ENCODE measurements at regions not wholly inside any gene's neighbourhood (a gene's known extent, or its start where the extent isn't known, plus 50 kb on each side); places are given as distances from the start of the nearest gene placed in this dataset.
"Not testable (repeated sequence)": the region's sequence is repeated elsewhere in the genome, so short reads cannot be mapped to it uniquely, and the experiment has no call there.

DNA sequence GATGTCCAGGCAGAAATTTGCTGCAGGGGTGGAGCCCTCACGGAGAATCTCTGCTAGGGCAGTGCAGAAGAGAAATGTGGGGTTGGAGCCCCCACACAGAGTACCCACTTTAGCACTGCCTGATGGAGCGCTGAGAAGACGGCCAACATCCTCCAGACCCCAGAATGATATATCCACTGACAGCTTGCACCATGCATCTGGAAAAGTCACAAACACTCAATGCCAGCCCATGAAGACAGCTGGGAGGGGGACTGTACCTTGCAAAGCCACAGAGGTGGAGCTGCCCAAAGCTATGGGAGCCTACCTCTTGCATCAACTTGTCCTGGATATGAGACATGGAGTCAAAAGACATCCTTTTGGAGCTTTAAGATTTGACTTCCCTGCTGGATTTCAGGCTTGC lies 426.3 kb upstream of the FAM174A start:
- DNase-seq (ENCODE audit: extremely low read depth, low read depth): no peak
- TF ChIP-seq, protein P1, sequence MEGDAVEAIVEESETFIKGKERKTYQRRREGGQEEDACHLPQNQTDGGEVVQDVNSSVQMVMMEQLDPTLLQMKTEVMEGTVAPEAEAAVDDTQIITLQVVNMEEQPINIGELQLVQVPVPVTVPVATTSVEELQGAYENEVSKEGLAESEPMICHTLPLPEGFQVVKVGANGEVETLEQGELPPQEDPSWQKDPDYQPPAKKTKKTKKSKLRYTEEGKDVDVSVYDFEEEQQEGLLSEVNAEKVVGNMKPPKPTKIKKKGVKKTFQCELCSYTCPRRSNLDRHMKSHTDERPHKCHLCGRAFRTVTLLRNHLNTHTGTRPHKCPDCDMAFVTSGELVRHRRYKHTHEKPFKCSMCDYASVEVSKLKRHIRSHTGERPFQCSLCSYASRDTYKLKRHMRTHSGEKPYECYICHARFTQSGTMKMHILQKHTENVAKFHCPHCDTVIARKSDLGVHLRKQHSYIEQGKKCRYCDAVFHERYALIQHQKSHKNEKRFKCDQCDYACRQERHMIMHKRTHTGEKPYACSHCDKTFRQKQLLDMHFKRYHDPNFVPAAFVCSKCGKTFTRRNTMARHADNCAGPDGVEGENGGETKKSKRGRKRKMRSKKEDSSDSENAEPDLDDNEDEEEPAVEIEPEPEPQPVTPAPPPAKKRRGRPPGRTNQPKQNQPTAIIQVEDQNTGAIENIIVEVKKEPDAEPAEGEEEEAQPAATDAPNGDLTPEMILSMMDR (IDR thresholded peaks at IDR 0.05; ENCODE audit: low read depth, low read length): no peak

DNA sequence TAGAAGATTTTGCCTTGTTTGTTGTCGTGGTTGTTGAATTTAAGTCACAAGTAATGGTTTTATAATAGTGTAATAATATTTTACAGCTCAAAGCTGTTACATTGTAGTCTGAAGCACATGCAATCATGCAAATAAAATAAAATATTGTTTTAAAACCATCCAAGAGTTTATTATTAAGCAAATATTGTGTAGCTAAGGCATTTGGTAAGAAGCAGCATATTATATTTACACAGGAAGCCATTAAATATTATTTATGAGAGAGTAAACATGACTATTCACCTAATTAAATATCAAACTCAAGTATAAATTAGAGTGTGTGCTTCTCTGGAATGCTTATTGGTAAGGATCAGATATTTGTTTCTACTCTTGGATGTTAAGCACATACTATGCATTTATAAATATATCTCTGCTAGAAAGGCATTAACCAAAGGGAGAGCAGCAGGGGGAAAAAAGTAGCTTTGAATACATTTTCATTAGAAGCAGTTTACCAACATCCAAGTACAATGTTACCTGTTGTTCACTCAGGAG lies 431.5 kb upstream of the FAM174A start:
- not testable (repeated sequence) for DNase-seq (ENCODE audit: extremely low read depth, low read depth)

DNA sequence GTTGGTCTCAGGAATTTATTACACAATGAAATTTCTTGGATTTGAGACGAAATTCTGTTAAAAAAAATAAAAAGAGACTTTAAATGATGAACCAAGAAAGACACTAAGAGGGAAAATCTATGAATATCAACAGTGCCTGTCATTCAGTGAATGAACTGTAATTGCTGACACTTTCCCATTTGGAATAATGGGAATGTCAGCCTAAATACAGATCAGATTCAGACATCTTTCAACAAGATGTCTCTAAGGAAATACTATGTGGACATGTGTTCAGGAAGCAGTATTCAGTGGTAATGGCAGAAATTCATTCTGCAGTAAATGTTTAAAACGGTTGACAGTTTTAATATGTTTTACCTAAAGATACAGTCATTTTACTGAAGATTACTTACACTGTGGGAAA lies 433.7 kb upstream of the FAM174A start:
- not testable (repeated sequence) for DNase-seq (ENCODE audit: extremely low read depth, low read depth)

DNA sequence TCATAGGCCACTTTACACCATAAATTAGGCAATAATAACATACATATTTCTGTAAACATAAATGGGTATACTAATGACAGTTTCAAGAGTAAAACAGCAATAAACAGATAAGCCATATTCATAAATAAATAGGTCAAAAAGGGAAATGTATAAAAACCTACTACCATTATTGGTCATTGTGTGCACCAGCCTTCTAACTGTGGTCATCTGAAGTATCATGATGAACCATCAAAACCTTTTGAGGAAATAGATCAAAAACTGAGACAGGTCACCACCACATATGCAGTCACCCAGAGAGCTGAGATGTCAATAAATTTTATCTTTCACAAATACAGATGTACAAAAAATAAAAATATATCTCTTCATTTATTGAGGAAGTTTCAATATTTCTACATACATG lies 438.8 kb upstream of the FAM174A start:
- not testable (repeated sequence) for DNase-seq (ENCODE audit: extremely low read depth, low read depth)

DNA sequence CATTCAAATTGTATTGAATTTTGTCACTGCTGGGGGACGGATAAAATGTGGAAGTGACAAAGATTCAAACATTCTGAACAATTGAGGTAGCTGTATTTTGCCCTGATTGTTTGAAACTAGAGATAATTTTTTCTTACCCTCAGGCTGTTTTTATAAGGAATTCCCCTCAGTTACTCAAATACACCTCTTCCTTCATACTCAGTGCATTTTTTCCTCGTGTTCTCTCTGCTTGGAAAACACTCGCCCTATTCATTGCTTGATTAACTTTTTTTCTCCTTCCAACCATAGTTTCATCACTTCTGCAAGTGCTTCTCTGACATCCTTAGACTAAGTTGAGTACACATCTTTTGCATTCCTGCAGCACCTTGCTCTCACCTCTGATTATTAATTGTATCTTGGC lies 454.5 kb upstream of the FAM174A start:
- not testable (repeated sequence) for DNase-seq (ENCODE audit: extremely low read depth, low read depth)

DNA sequence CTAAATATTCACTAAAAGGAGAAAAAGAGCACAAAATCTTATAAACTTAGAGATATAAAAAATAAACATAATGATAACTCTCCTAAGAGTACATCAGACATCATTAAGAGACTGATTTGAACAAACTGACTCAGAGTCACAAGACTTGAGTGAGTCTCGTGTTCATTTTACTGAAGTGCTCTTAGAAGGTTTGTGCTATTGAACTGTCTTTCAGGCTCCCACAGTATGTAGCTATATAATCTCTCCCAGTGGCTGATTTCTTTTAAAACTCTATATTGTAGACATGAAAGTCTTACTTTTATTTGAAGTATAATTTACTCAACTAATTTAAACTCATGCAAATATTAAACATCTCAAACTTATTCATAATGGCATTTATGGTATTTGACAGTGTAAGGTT lies 456.0 kb upstream of the FAM174A start:
- DNase-seq (ENCODE audit: extremely low read depth, low read depth): not testable (repeated sequence)

DNA sequence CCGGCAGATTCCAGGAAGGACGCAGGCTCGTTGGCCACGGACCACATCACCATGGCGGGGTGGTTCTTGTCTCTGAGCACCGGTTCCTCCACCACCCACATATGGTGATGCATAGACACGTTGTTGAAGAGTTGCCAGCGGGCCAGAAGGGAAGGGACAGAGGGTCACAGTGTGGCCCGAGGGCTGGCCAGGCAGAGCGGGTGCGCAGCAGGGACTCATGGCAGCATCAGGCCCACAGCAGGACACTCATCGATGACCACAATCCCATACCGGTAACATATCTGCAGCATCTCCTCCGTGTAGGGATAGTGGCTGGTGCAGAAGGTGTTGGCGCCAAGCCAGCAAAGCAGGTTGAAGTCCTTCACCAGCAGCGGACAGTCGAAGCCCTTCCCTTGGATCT lies 469.2 kb upstream of the FAM174A start:
- not testable (repeated sequence) for DNase-seq (ENCODE audit: extremely low read depth, low read depth)

DNA sequence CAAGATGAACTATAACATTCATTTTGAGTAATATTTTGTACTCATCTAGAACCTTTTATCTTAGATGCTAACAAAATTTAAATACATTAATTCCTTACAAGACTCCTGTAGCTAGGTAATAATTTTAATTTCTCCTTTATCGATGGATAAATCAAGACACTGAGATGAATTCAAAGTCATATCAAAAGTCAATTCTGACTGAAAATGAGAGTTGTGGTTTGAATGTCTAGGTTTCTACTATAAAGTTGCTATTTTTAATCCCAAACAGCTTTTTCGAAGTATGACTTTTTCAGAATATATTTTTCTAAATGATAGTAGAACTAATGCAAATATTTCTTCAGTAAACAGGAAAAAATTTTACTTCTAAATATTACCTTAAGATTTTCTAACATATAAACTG lies 491.7 kb upstream of the FAM174A start:
- no peak for DNase-seq (ENCODE audit: extremely low read depth, low read depth)
- TF ChIP-seq, protein P1 (IDR thresholded peaks at IDR 0.05; ENCODE audit: low read depth, low read length): no peak

DNA sequence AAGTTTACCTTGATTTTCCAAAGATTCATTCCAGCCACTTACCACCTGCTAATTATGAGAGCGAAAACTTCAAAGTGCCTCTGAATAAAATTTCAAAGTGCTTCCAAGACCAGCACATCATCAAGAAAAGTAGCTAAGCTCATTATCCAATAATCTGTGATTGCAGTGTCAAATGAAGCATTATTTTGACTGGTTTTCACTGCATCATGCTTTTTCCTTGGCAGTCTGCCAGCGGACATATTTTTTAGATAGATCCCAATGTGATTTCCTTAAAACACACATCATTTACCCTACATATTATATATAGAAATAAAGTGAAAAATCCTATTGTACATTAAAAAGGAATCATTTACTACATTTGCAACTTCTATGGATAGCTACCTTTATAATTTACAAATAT lies 508.6 kb upstream of the FAM174A start:
- DNase-seq (ENCODE audit: extremely low read depth, low read depth): no peak
- TF ChIP-seq, protein P1 (IDR thresholded peaks at IDR 0.05; ENCODE audit: low read depth, low read length): no peak

DNA sequence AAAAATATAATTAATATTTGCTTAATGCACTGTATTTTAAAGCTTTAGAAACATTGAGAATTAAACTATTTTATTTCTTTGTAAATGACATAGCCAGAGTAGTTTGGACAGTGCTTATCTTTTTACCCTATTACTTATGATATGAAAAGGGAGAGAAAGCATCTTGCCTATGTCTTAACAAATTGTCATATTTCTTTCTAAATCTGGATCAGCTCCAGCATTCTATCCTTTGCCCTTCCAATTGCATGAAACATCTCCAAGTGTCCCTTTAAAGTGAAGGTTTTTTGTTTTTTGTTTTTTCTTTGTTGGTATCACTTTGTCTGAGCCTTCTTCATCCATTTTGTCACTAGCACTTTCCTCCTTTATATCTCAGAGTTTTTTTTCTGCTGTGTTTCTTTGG lies 511.6 kb upstream of the FAM174A start:
- TF ChIP-seq, protein P1 (IDR thresholded peaks at IDR 0.05; ENCODE audit: low read depth, low read length): no peak
- no peak for DNase-seq (ENCODE audit: extremely low read depth, low read depth)

DNA sequence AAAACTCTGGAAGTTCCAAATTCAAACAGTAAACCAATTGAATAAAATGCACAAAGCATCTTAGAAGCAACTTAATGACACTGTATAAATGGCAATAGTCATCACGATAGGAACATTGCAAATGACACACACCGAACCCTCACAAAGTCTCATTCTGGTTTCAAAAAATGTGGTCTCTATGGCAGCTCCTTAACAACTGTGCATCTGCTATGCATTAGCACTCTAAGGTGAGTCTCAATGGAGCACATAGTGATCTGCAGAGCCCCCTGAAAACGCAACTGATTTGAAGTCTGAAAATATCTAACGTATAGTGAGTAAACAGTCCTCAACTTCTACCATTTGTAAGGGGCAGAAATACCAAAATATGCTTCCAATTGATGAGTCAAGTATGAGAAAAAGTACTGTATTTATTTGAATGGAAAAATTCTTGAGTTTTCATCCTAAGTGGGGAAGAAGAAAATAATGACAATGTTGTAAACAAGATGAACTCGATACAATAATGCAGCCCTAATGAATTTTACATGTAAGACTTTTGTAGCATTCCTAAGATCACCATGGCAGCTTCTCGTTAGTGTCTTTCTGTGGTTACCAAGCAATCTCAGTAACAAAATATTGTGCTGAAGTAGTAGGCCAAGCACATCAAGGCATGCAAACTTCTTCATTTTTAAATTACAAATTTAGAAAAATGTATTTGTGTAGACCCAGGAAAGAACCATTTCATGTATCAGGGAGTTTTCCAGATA lies 517.5 kb upstream of the FAM174A start:
- DNase-seq (ENCODE audit: extremely low read depth, low read depth): no peak
- TF ChIP-seq, protein P1 (IDR thresholded peaks at IDR 0.05; ENCODE audit: low read depth, low read length): no peak

DNA sequence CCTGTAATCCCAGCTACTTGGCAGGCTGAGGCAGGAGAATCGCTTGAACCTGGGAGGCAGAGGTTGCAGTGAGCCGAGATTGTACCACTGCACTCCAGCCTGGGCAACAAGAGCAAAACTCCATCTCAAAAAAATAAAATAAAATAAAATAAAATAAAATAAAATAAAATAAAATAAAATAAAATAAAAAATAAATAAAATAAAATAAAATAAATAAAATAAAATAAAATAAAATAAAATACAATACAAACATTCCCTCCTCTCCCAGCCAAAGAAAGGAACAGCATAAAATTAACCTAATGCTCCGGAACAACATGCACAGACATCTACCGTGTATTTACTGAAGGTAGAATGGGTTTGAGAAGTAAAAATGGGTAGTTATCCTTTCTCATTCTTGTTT lies 521.9 kb upstream of the FAM174A start:
- not testable (repeated sequence) for DNase-seq (ENCODE audit: extremely low read depth, low read depth)

DNA sequence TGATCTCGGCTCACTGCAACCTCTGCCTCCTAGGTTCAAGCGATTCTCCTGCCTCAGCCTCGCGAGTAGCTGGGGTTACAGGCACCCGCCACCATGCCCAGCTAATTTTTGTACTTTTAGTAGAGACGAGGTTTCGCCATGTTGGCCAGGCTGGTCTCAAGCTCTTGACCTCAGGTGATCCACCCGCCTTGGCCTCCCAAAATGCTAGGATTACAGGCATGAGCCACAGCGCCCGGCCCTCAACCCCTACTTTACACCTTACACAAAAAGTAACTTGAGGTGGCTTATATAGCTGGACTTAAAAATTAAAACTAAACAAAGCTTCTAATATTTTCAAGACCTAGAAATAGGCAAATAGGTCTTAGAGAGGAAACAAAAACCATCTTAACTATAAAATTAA lies 524.0 kb upstream of the FAM174A start:
- DNase-seq (ENCODE audit: extremely low read depth, low read depth): not testable (repeated sequence)

All from AG09319 (cell line).